CD14-positive monocyte (primary cell): ENCODE measurements at regions not wholly inside any gene's neighbourhood (a gene's known extent, or its start where the extent isn't known, plus 50 kb on each side); places are given as distances from the start of the nearest gene placed in this dataset.

Experiments used
- DNase-seq, 3 donors: peaks; one replicate each; pipeline ENCODE4 v3.0.0-alpha.2; 2011 to 2022
- H2AFZ ChIP-seq: 2 replicates; pipeline ENCODE4 v1.6.0; 2012; ENCODE audit warnings: mild to moderate bottlenecking, low read depth, low read length, inconsistent platforms; ENCODE audit not compliant: insufficient read depth, poor library complexity, severe bottlenecking
- H3K27ac ChIP-seq, 2 donors: 1 replicate in 1 of 2; 2 replicates in 1 of 2; pipeline ENCODE4 v1.5.1; 2012 to 2013; ENCODE audit warnings: low read length in 2 of 2, control low read depth in 1 of 2, inconsistent platforms in 1 of 2, low read depth in 1 of 2, mild to moderate bottlenecking in 1 of 2
- H3K27me3 ChIP-seq, 2 donors: one replicate each; pipeline versions ENCODE4 v1.6.0 to v1.6.1; 2011 to 2013; ENCODE audit warnings: low read length in 2 of 2; ENCODE audit not compliant: control insufficient read depth in 2 of 2, insufficient read depth in 2 of 2
- H3K36me3 ChIP-seq, 2 donors: replicated peaks in 1 of 2; 1 replicate in 1 of 2; 2 replicates in 1 of 2; pipeline versions ENCODE4 v1.5.1 to v1.6.1; 2012 to 2013; ENCODE audit warnings: low read length in 2 of 2, control low read depth in 1 of 2, inconsistent platforms in 1 of 2, mild to moderate bottlenecking in 1 of 2; ENCODE audit not compliant: insufficient read depth in 2 of 2, control insufficient read depth in 1 of 2
- H3K4me1 ChIP-seq, 2 donors: 1 replicate in 1 of 2; 2 replicates in 1 of 2; pipeline versions ENCODE4 v1.5.1 to v1.6.1; 2012 to 2013; ENCODE audit warnings: low read length in 2 of 2, control low read depth in 1 of 2, inconsistent platforms in 1 of 2, mild to moderate bottlenecking in 1 of 2, moderate library complexity in 1 of 2; ENCODE audit not compliant: insufficient read depth in 2 of 2, control insufficient read depth in 1 of 2
- H3K4me2 ChIP-seq: replicated peaks from 2 replicates; pipeline ENCODE3; 2012; ENCODE audit warnings: low read length, moderate library complexity, mild to moderate bottlenecking; ENCODE audit not compliant: poor library complexity, severe bottlenecking; ENCODE audit errors: extremely low read depth
- H3K4me3 ChIP-seq, 3 experiments: fragments of 200-600 bp in 1 of 3; sonication (generic) in 1 of 3; replicated peaks in 1 of 3; 1 replicate in 2 of 3; 2 replicates in 1 of 3; pipeline ENCODE4 v1.5.1; 2011 to 2013; ENCODE audit warnings: low read length in 3 of 3, mild to moderate bottlenecking in 3 of 3, control low read depth in 2 of 3, low read depth in 2 of 3, inconsistent platforms in 1 of 3, moderate library complexity in 1 of 3
- H3K79me2 ChIP-seq: 2 replicates; pipeline ENCODE4 v1.6.0; 2012; ENCODE audit warnings: mild to moderate bottlenecking, control low read depth, inconsistent platforms, low read length, moderate library complexity; ENCODE audit not compliant: insufficient read depth
- H3K9ac ChIP-seq: 2 replicates; pipeline ENCODE4 v1.6.0; 2017; ENCODE audit warnings: low read length, mild to moderate bottlenecking; ENCODE audit not compliant: insufficient read depth, poor library complexity, severe bottlenecking
- H3K9me3 ChIP-seq, 2 donors: replicated peaks in 1 of 2; 1 replicate in 1 of 2; 2 replicates in 1 of 2; pipeline versions ENCODE4 v1.5.1 to v1.6.1; 2012 to 2013; ENCODE audit warnings: low read length in 2 of 2, control low read depth in 1 of 2; ENCODE audit not compliant: control insufficient read depth in 1 of 2, insufficient read depth in 1 of 2
- H4K20me1 ChIP-seq: 2 replicates; pipeline ENCODE4 v1.6.0; 2012; ENCODE audit warnings: mild to moderate bottlenecking, low read length, control low read depth, moderate library complexity; ENCODE audit not compliant: insufficient read depth
- H3K27ac Mint-ChIP-seq, 7 donors: one replicate each; pipeline ENCODE4 v1.8.0; 2020; ENCODE audit warnings: mild to moderate bottlenecking in 7 of 7, mixed read lengths in 7 of 7, moderate library complexity in 6 of 7, inconsistent platforms in 2 of 7
- H3K27me3 Mint-ChIP-seq, 3 donors: one replicate each; pipeline ENCODE4 v1.8.0; 2021 to 2022; ENCODE audit warnings: low read depth in 3 of 3, mild to moderate bottlenecking in 3 of 3, mixed read lengths in 3 of 3, moderate library complexity in 3 of 3, inconsistent platforms in 1 of 3
- H3K36me3 Mint-ChIP-seq, 2 donors: one replicate each; pipeline ENCODE4 v1.8.0; 2020; ENCODE audit warnings: mixed read lengths in 2 of 2, inconsistent platforms in 1 of 2, mild to moderate bottlenecking in 1 of 2
- H3K4me1 Mint-ChIP-seq: one replicate; pipeline ENCODE4 v1.8.0; 2020; ENCODE audit warnings: mild to moderate bottlenecking, mixed read lengths
- H3K4me3 Mint-ChIP-seq, 2 donors: one replicate each; pipeline ENCODE4 v1.8.0; 2020; ENCODE audit warnings: mild to moderate bottlenecking in 2 of 2, mixed read lengths in 2 of 2, moderate library complexity in 1 of 2
- H3K9me3 Mint-ChIP-seq, 7 donors: one replicate each; pipeline ENCODE4 v1.8.0; 2020 to 2022; ENCODE audit warnings: mixed read lengths in 7 of 7, mild to moderate bottlenecking in 6 of 7, moderate library complexity in 6 of 7, inconsistent platforms in 2 of 7
- WGBS: methylation state at CpG from one replicate; pipeline ENCODE4 v1.1.5; 2013; ENCODE audit warnings: missing lambda C conversion rate; ENCODE audit not compliant: insufficient coverage; 5-methylcytosine and 5-hydroxymethylcytosine counted together
- intact Hi-C, 2 donors: fragments of 100-400 bp; cut with micrococcal nuclease; formaldehyde crosslinking; loops; one replicate each; pipeline versions ENCODE4 v1.15.0 to v1.15.1; 2023
- TF ChIP-seq, protein P1 (sequence below): fragments of 200-600 bp; IDR thresholded peaks from one replicate; pipeline ENCODE4 v1.8.0; 2022; ENCODE audit warnings: antibody characterized with exemption, mild to moderate bottlenecking

DNA sequence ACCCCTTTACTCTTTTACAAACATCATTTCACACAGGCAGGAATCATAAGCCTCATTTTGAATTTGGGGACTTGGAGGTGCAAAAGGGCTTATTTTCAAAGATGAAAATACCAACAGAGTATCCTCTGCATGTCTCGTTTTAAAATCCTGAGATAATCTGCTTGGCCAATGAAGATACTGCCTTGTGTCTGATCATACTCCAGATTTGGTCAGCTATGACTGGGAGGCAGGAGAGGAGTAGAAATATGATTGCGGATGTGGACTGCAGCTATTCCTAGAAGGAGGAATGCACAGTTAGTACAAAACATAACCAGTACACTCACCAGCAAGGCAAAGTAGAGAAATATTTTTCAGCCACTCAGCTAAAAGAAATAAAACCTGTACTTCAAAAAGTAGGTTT, 342.3 kb downstream of the RPRM start:
- intact Hi-C loops = no loop called here
- no peaks in the 10 kb centered on the region for H3K36me3 ChIP-seq
- H3K4me1 ChIP-seq = no peaks in the 10 kb centered on the region
- H3K9me3 ChIP-seq = no peaks in the 10 kb centered on the region
- Mint-ChIP-seq H3K4me1 (no peaks in the 10 kb centered on the region), H3K4me3 (no peak overlapping the region), H3K9me3 (peaks cover 0 to 6% (median 3%) of the 10 kb centered on the region in 7 donors), H3K27ac (no peak overlapping the region), H3K36me3 (no peaks in the 10 kb centered on the region), H3K27me3 (peaks cover 0 to 2% (median 0%) of the 10 kb centered on the region in 3 donors)
- TF ChIP-seq, protein P1, sequence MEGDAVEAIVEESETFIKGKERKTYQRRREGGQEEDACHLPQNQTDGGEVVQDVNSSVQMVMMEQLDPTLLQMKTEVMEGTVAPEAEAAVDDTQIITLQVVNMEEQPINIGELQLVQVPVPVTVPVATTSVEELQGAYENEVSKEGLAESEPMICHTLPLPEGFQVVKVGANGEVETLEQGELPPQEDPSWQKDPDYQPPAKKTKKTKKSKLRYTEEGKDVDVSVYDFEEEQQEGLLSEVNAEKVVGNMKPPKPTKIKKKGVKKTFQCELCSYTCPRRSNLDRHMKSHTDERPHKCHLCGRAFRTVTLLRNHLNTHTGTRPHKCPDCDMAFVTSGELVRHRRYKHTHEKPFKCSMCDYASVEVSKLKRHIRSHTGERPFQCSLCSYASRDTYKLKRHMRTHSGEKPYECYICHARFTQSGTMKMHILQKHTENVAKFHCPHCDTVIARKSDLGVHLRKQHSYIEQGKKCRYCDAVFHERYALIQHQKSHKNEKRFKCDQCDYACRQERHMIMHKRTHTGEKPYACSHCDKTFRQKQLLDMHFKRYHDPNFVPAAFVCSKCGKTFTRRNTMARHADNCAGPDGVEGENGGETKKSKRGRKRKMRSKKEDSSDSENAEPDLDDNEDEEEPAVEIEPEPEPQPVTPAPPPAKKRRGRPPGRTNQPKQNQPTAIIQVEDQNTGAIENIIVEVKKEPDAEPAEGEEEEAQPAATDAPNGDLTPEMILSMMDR = no peak
- no peaks in the 10 kb centered on the region for H3K79me2 ChIP-seq
- H3K9ac ChIP-seq = no peak overlapping the region
- H3K27ac ChIP-seq = no peak overlapping the region
- WGBS = no CpG with 5 or more reads among the region's 2 CpGs
- no peak for DNase-seq
- H3K4me2 ChIP-seq = no peak overlapping the region
- H3K4me3 ChIP-seq = no peak overlapping the region
- no peaks in the 10 kb centered on the region for H4K20me1 ChIP-seq
- H2AFZ ChIP-seq = no peak overlapping the region
- H3K27me3 ChIP-seq = no peaks in the 10 kb centered on the region

DNA sequence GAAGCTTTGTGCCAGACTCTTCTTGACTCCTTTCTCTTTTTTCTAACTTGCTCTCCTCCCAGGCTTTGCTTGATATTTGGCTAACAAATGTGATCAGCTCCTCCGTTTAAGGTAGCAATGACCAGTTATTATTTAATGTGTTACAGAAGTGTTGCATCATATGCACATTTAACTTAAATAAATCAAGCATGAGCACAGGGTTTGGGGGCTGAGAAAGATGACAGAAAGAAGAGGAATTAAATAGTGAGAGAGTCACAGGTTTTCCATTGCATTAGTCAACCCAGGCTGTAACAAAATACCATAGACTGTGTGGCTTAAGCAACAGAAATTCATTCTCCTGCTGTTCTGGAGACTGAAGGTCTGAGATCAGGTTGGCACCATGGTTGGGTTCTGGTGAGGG, 343.8 kb downstream of the RPRM start:
- Histone ChIP-seq H2AFZ (no peak overlapping the region), H3K9ac (no peak overlapping the region), H3K4me2 (no peak overlapping the region), H3K4me1 (no peaks in the 10 kb centered on the region), H3K27ac (no peak overlapping the region), H3K79me2 (no peaks in the 10 kb centered on the region), H3K9me3 (no peaks in the 10 kb centered on the region), H3K36me3 (no peaks in the 10 kb centered on the region), H4K20me1 (no peaks in the 10 kb centered on the region), H3K4me3 (no peak overlapping the region), H3K27me3 (no peaks in the 10 kb centered on the region)
- Mint-ChIP-seq H3K4me1 (no peaks in the 10 kb centered on the region), H3K27me3 (peaks cover 0 to 2% (median 0%) of the 10 kb centered on the region in 3 donors), H3K4me3 (no peak overlapping the region), H3K9me3 (peaks cover 0 to 8% (median 5%) of the 10 kb centered on the region in 7 donors), H3K36me3 (no peaks in the 10 kb centered on the region), H3K27ac (no peak overlapping the region)
- TF ChIP-seq, protein P1 = no peak
- WGBS = no CpG with 5 or more reads among the region's 1 CpG
- no peak for DNase-seq
- intact Hi-C loops = no loop called here
